ENCODE measurements at regions not wholly inside any gene's neighbourhood (a gene's known extent, or its start where the extent isn't known, plus 50 kb on each side); places are given as distances from the start of the nearest gene placed in this dataset.

DNA sequence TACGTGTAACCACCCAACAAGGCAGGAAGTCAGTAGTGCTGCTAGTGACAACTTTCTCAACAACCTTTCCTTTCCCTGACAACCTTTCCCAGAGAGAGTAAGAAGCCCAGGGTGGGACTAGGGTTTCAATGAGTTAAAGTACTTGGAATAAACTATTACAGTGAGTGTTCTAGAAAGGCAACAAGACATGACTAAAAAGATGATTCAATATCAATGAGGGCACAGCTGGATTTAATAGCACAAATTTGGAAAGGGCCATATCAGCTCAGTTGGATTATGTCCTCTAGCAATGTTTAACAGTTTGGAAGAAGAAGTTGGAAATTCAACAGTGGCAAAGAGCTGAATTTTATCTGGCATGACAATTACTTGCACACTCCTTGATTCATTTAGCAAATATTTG lies 90.4 kb upstream of the GRIN2B start:
- TF ChIP-seq CTCF (conservative IDR thresholded peaks at IDR 0.05; ENCODE audit: low read length) (no peak), EZH2phosphoT487 (IDR thresholded peaks at IDR 0.05; ENCODE audit: borderline replicate concordance, low read depth, low read length) (no peak)
